ENCODE measurements at regions not wholly inside any gene's neighbourhood (a gene's known extent, or its start where the extent isn't known, plus 50 kb on each side); places are given as distances from the start of the nearest gene placed in this dataset.

GRCh38 chr4:83692028-83692427 lies 156.1 kb downstream of the GPAT3 start:
- DNase-seq = no peak

- no peak for DNase-seq
These were observed 150.3 kb downstream of the GPAT3 start for GRCh38 chr4:83686166-83686565.

DNA sequence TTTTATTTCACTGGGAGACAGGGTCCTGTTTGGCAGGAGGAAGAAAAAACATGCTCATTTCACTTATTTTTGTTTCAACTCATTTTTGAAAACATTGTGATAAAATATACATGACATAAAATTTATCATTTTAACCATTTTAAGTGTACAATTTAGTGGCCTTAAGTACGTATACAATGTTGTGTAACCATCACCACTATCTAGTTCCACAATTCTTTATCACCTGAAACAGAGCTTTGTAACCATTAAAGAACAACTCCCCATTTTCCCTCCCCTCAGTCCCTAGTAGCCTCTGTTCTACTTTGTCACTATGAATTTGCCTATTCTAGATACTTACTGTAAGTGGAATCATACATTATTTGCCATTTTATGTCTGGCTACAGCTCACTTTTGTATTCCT lies 143.8 kb downstream of the GPAT3 start:
- no peak for DNase-seq

DNA sequence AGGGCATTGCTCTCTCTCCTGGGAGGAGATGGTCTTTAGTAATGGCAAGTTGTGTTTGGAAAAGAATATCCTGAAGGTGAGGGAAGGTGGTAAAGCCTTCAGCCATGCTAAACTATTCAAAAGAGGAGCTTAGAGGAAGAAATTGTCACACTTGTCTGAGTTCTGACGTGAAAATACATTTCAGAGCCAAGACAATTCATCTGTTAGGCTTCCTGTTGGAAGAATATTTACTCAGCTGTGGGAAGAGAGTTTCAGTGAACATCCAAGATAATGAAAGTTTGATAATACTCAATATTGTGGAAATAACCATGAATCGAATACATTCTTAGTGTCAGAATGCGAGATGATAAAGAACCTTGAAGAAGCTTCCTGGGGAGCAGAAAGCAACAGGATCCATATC lies 143.3 kb downstream of the GPAT3 start:
- DNase-seq = no peak

- no peak for DNase-seq
These were observed 141.7 kb downstream of the GPAT3 start for GRCh38 chr4:83677656-83678055.

GRCh38 chr4:83664741-83665140 lies 128.8 kb downstream of the GPAT3 start:
- DNase-seq = no peak

GRCh38 chr4:83664071-83664470 lies 128.2 kb downstream of the GPAT3 start:
- DNase-seq = no peak

DNA sequence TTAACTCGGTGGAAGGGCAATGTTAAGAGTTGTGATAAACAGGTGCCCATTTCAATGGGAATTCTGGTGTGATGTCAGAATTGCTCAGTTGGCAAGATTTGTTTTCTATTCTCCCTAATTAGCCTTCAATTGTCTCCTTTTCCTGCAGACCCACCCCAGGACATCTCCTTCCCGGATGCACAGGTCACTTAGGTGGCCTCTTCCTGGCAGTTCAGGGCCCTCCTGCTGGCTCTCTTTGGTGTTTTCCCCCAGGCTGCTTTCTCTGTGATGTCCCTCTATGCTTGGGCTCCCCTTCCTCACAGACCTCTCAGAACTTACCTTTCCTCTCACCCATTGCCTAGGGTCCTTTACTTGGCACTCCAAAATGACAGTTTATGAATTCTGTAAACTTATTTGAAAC lies 126.3 kb downstream of the GPAT3 start:
- DNase-seq = no peak

- no peak for DNase-seq
These were observed 125.5 kb downstream of the GPAT3 start for GRCh38 chr4:83661359-83661758.

- DNase-seq = no peak
These were observed 124.7 kb downstream of the GPAT3 start for GRCh38 chr4:83660578-83660977.

GRCh38 chr4:83658806-83659205 lies 122.9 kb downstream of the GPAT3 start:
- DNase-seq = peak; percentile 22

GRCh38 chr4:83657336-83657735 lies 121.4 kb downstream of the GPAT3 start:
- DNase-seq = no peak

All from retina (tissue), 1 donor.